Retinal pigment epithelial cell (primary cell): ENCODE measurements at regions not wholly inside any gene's neighbourhood (a gene's known extent, or its start where the extent isn't known, plus 50 kb on each side); places are given as distances from the start of the nearest gene placed in this dataset.
"Not testable (repeated sequence)": the region's sequence is repeated elsewhere in the genome, so short reads cannot be mapped to it uniquely, and the experiment has no call there.

Experiments
- DNase-seq: peaks from one replicate; pipeline ENCODE4 v3.0.0-alpha.2; 2010; ENCODE audit warnings: low read depth
- H3K4me3 ChIP-seq: 2 replicates; pipeline ENCODE4 v1.5.1; 2011; ENCODE audit warnings: mild to moderate bottlenecking, low read length, control low read depth, moderate library complexity
- TF ChIP-seq, protein P1 (sequence below): conservative IDR thresholded peaks from 2 replicates; pipeline ENCODE4 v1.5.1; 2011; ENCODE audit warnings: low read depth, low read length, control low read depth, inconsistent platforms

DNA sequence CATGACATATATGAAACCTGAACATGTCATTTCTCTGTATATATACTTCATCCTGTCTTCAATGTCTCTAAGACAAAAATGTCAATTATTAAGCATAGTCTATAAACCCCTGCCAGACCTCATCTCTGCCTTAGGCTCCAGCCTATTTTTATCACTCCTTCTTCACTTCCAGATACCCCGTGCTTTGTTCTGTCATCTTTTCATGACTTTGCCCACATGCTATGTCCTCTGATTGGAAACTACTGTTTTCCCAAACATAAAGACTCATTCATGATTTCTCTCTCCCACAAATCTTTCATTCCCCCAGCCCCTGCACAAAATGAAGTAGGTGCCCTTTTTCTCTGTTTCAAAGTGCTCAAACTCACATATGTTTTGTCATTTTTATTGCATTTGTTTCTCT, 1503.9 kb downstream of the DPP10 start:
- no peak for DNase-seq
- no peak overlapping the region for H3K4me3 ChIP-seq
- TF ChIP-seq, protein P1, sequence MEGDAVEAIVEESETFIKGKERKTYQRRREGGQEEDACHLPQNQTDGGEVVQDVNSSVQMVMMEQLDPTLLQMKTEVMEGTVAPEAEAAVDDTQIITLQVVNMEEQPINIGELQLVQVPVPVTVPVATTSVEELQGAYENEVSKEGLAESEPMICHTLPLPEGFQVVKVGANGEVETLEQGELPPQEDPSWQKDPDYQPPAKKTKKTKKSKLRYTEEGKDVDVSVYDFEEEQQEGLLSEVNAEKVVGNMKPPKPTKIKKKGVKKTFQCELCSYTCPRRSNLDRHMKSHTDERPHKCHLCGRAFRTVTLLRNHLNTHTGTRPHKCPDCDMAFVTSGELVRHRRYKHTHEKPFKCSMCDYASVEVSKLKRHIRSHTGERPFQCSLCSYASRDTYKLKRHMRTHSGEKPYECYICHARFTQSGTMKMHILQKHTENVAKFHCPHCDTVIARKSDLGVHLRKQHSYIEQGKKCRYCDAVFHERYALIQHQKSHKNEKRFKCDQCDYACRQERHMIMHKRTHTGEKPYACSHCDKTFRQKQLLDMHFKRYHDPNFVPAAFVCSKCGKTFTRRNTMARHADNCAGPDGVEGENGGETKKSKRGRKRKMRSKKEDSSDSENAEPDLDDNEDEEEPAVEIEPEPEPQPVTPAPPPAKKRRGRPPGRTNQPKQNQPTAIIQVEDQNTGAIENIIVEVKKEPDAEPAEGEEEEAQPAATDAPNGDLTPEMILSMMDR: no peak

GRCh38 chr2:115946891-115947290, 1504.5 kb downstream of the DPP10 start:
- TF ChIP-seq, protein P1: no peak
- no peak overlapping the region for H3K4me3 ChIP-seq
- no peak for DNase-seq

DNA sequence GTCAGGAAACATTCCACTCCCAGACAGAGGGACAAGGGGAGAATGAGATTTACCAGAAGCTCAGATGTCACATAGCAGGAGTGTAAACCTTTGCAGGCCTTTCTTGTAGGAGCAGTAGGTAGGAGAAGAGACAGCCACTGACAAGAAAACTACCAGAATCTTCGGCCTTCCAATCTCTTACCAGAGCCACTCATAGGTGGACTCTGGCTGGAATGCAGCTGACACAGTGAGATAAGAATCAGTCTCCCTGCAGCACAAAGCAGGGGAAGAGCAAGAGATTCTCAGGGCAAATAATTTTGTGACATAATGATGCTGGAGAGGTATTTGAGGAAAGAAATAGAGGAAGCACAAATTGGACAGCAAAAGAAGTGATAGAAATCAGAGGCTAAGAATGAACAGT, 1534.5 kb downstream of the DPP10 start:
- no peak overlapping the region for H3K4me3 ChIP-seq

GRCh38 chr2:115999039-115999438, 1556.6 kb downstream of the DPP10 start:
- DNase-seq: no peak
- no peak overlapping the region for H3K4me3 ChIP-seq
- TF ChIP-seq, protein P1: no peak

More for the DNA sequence above, 1534.5 kb downstream of the DPP10 start:
- DNase-seq: no peak
- TF ChIP-seq, protein P1: no peak

DNA sequence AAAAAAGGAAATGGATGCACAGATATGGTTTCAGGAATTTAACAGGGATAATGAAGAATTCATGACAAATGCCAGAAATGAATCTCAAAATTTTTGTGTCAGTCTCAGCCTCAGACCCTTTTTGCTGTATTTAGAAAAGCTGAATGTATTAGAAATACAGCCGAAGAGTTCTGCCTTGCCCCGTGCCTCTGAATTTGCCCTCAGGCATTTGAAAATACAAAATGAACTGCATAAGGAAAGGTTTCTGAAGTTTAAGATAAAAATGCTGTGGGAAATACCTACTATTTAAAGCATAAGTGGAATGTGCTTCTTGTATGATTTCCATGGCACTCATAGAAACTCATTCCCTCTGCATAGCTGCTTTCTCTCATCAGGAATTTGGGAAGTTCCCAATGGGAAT, 1580.6 kb downstream of the DPP10 start:
- H3K4me3 ChIP-seq: no peak overlapping the region
- no peak for DNase-seq
- TF ChIP-seq, protein P1: no peak

DNA sequence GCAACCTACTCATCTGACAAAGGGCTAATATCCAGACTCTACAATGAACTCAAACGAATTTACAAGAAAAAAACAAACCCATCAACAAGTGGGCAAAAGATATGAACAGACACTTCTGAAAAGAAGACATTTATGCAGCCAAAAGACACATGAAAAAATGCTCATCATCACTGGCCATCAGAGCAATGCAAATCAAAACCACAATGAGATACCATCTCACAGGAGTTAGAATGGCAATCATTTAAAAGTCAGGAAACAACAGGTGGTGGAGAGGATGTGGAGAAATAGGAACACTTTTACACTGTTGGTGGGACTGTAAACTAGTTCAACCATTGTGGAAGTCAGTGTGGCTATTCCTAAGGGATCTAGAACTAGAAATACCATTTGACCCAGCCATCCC, 1596.3 kb downstream of the DPP10 start:
- DNase-seq, H3K4me3 ChIP-seq: not testable (repeated sequence)

GRCh38 chr2:116042530-116042929, 1600.1 kb downstream of the DPP10 start:
- H3K4me3 ChIP-seq: no peak overlapping the region
- TF ChIP-seq, protein P1: no peak
- DNase-seq: no peak

- H3K4me3 ChIP-seq: no peak overlapping the region
- no peak for DNase-seq
- TF ChIP-seq, protein P1: no peak
These were observed 1615.1 kb downstream of the DPP10 start for GRCh38 chr2:116057538-116057937.
